AG09309 (cell line): ENCODE measurements at regions not wholly inside any gene's neighbourhood (a gene's known extent, or its start where the extent isn't known, plus 50 kb on each side); places are given as distances from the start of the nearest gene placed in this dataset.
"Not testable (repeated sequence)": the region's sequence is repeated elsewhere in the genome, so short reads cannot be mapped to it uniquely, and the experiment has no call there.

Source experiments
- DNase-seq: peaks from one replicate; pipeline ENCODE4 v3.0.0-alpha.2; 2010; ENCODE audit warnings: low read depth
- H3K4me3 ChIP-seq: 2 replicates; pipeline ENCODE4 v1.5.1; 2011; ENCODE audit warnings: mild to moderate bottlenecking, low read depth, low read length, moderate library complexity; ENCODE audit not compliant: control insufficient read depth
- CTCF ChIP-seq: IDR thresholded peaks from 2 replicates; pipeline ENCODE4 v1.5.1; 2011; ENCODE audit warnings: mild to moderate bottlenecking, low read depth, low read length, inconsistent platforms; ENCODE audit not compliant: insufficient read depth, control insufficient read depth; ENCODE audit errors: missing control alignments

- no peak for DNase-seq
- no peak for TF ChIP-seq CTCF
- no peak overlapping the region for H3K4me3 ChIP-seq
Observed at GRCh38 chr15:77869021-77869895, 208.3 kb downstream of the TBC1D2B start.

DNA sequence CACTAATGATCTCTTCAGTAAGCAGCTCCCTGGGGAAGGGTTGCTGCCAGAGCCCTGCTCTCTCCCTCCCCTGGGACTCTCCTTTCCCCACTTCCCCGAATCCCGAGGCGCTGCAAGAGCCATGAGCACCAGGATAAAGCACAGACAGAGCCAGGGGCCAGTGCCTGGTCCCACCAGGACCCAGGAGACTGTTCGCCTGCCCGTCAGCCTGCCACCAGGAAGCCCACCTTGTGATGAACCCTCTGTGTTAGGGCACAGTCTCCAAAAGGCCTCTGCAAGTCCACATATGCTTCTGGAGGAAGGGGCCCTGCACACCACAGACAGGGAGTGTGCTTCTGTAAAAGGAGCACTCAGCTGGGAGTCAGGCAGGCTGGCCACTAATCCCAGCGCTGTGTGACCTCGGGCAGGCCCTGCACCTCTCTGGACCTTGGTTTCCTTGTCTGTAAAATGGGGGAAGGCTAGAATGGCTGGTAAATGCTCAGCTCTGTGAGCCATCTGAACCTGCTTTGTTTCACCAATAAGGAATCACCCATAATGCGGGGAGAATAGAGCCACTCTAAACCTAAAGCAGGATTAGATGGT, 209.4 kb downstream of the TBC1D2B start:
- DNase-seq, H3K4me3 ChIP-seq: not testable (repeated sequence)

GRCh38 chr15:77867266-77868047, 210.1 kb downstream of the TBC1D2B start:
- no peak for DNase-seq
- no peak for TF ChIP-seq CTCF
- no peak overlapping the region for H3K4me3 ChIP-seq

GRCh38 chr15:77866596-77867125, 210.8 kb downstream of the TBC1D2B start:
- no peak for DNase-seq
- H3K4me3 ChIP-seq: no peak overlapping the region
- TF ChIP-seq CTCF: no peak

DNA sequence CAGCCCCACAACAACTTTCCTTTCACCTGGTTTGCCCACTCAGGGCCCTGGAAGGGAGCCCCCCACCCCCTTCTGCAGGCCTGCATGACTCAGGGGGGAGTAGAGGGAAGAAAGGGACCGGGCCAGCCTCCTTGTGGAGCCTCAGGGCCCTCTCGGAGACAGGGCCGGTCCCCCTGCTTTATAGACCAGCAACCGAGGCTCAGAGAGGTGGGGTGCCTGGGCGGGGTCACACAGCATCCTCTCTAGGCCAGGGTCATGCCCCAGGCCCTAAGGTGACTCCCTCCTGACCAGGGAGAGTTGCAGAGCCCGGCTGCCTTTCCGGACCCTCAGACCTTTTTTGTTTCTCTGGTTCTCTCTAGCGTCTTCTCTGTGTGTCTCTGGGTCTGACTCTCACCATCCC, 211.3 kb downstream of the TBC1D2B start:
- DNase-seq: no peak
- H3K4me3 ChIP-seq: no peak overlapping the region
- TF ChIP-seq CTCF: no peak

- TF ChIP-seq CTCF: no peak
- DNase-seq: no peak
- H3K4me3 ChIP-seq: no peak overlapping the region
Observed at GRCh38 chr15:77865701-77866100, 211.8 kb downstream of the TBC1D2B start.
